H9 (cell line): ENCODE measurements at regions not wholly inside any gene's neighbourhood (a gene's known extent, or its start where the extent isn't known, plus 50 kb on each side); places are given as distances from the start of the nearest gene placed in this dataset.
"Not testable (repeated sequence)": the region's sequence is repeated elsewhere in the genome, so short reads cannot be mapped to it uniquely, and the experiment has no call there.

Source experiments
- DNase-seq: peaks from one replicate; pipeline ENCODE4 v3.0.0-alpha.2; 2017
- H2AFZ ChIP-seq: one replicate; pipeline ENCODE4 v1.6.1; 2013; ENCODE audit warnings: mild to moderate bottlenecking, low read length, control low read depth, moderate library complexity
- H2AK5ac ChIP-seq: 2 replicates; pipeline ENCODE4 v1.6.1; 2013; ENCODE audit warnings: low read length, control low read depth, mixed read lengths; ENCODE audit not compliant: insufficient read length
- H2BK120ac ChIP-seq: one replicate; pipeline ENCODE4 v1.6.1; 2013; ENCODE audit warnings: low read depth, mild to moderate bottlenecking, low read length, control low read depth, inconsistent platforms; ENCODE audit not compliant: poor library complexity, severe bottlenecking
- H2BK12ac ChIP-seq: 2 replicates; pipeline ENCODE4 v1.6.1; 2013; ENCODE audit warnings: low read length, control low read depth, mixed read lengths, low read depth; ENCODE audit not compliant: insufficient read length
- H2BK15ac ChIP-seq: 2 replicates; pipeline ENCODE4 v1.6.1; 2013; ENCODE audit warnings: low read depth, low read length, control low read depth
- H2BK20ac ChIP-seq: one replicate; pipeline ENCODE4 v1.6.1; 2013; ENCODE audit warnings: low read depth, mild to moderate bottlenecking, low read length, control low read depth, inconsistent platforms; ENCODE audit not compliant: poor library complexity, severe bottlenecking
- H2BK5ac ChIP-seq: 2 replicates; pipeline ENCODE4 v1.6.1; 2013; ENCODE audit warnings: low read length, control low read depth, mixed read lengths; ENCODE audit not compliant: insufficient read length
- H3K14ac ChIP-seq: 2 replicates; pipeline ENCODE4 v1.6.1; 2013; ENCODE audit warnings: low read length, control low read depth; ENCODE audit not compliant: insufficient read depth
- H3K18ac ChIP-seq: 2 replicates; pipeline ENCODE4 v1.6.1; 2013; ENCODE audit warnings: low read depth, mild to moderate bottlenecking, mixed read lengths, low read length, control low read depth; ENCODE audit not compliant: insufficient read length
- H3K23ac ChIP-seq: 2 replicates; pipeline ENCODE4 v1.6.1; 2013; ENCODE audit warnings: low read length, control low read depth, mixed read lengths, low read depth; ENCODE audit not compliant: insufficient read length
- H3K23me2 ChIP-seq: 2 replicates; pipeline ENCODE4 v1.6.1; 2013; ENCODE audit warnings: low read depth, mild to moderate bottlenecking, mixed read lengths, low read length, control low read depth; ENCODE audit not compliant: insufficient read length, poor library complexity, severe bottlenecking
- H3K27ac ChIP-seq: 2 replicates; pipeline ENCODE4 v1.5.1; 2013; ENCODE audit warnings: low read length, control low read depth, mixed read lengths, low read depth; ENCODE audit not compliant: insufficient read length
- H3K27me3 ChIP-seq: 2 replicates; pipeline ENCODE4 v1.6.1; 2013; ENCODE audit warnings: low read length, control low read depth, inconsistent platforms; ENCODE audit not compliant: insufficient read depth
- H3K4ac ChIP-seq: 2 replicates; pipeline ENCODE4 v1.6.1; 2013; ENCODE audit warnings: low read depth, mild to moderate bottlenecking, control low read depth, inconsistent platforms, low read length, moderate library complexity
- H3K4me1 ChIP-seq: 2 replicates; pipeline ENCODE4 v1.6.1; 2013; ENCODE audit warnings: low read length, control low read depth, inconsistent platforms; ENCODE audit not compliant: insufficient read depth
- H3K4me2 ChIP-seq: 2 replicates; pipeline ENCODE4 v1.6.1; 2013; ENCODE audit warnings: low read length, control low read depth, mixed read lengths; ENCODE audit not compliant: insufficient read length, insufficient read depth
- H3K56ac ChIP-seq: 2 replicates; pipeline ENCODE4 v1.6.1; 2013; ENCODE audit warnings: low read depth, mild to moderate bottlenecking, mixed read lengths, low read length, control low read depth; ENCODE audit not compliant: insufficient read length
- H3K79me1 ChIP-seq: 2 replicates; pipeline ENCODE4 v1.6.1; 2013; ENCODE audit warnings: low read depth, mild to moderate bottlenecking, moderate library complexity, low read length, control low read depth, inconsistent platforms; ENCODE audit not compliant: insufficient read depth, poor library complexity, severe bottlenecking
- H3K79me2 ChIP-seq: 2 replicates; pipeline ENCODE4 v1.6.1; 2013; ENCODE audit warnings: low read length, control low read depth, inconsistent platforms; ENCODE audit not compliant: insufficient read depth
- H3K9ac ChIP-seq: 2 replicates; pipeline ENCODE4 v1.6.1; 2013; ENCODE audit warnings: low read length, control low read depth, mixed read lengths; ENCODE audit not compliant: insufficient read length; ENCODE audit errors: extremely low read depth
- H3K9me3 ChIP-seq: one replicate; pipeline ENCODE4 v1.6.1; 2013; ENCODE audit warnings: low read depth, low read length, inconsistent platforms; ENCODE audit not compliant: control insufficient read depth
- H3T11ph ChIP-seq: one replicate; pipeline ENCODE4 v1.6.1; 2013; ENCODE audit warnings: mild to moderate bottlenecking, low read length, control low read depth, inconsistent platforms
- H4K20me1 ChIP-seq: one replicate; pipeline ENCODE4 v1.6.1; 2013; ENCODE audit not compliant: control insufficient read depth, insufficient read length, insufficient read depth
- H4K5ac ChIP-seq: 2 replicates; pipeline ENCODE4 v1.6.1; 2013; ENCODE audit warnings: low read depth, mild to moderate bottlenecking, mixed read lengths, low read length, control low read depth; ENCODE audit not compliant: insufficient read length
- H4K8ac ChIP-seq: replicated peaks from 2 replicates; pipeline ENCODE4 v1.6.1; 2013; ENCODE audit warnings: low read length, control low read depth, mixed read lengths, low read depth; ENCODE audit not compliant: insufficient read length
- H4K91ac ChIP-seq: 2 replicates; pipeline ENCODE4 v1.6.1; 2013; ENCODE audit warnings: low read depth, mild to moderate bottlenecking, moderate library complexity, mixed read lengths, low read length, control low read depth; ENCODE audit not compliant: insufficient read length
- H3K27ac Mint-ChIP-seq, 3 experiments: 2 replicates in 2 of 3; 3 replicates in 1 of 3; pipeline ENCODE4 v1.8.0; 2020 to 2021; ENCODE audit warnings: mixed read lengths in 3 of 3, mild to moderate bottlenecking in 1 of 3, moderate library complexity in 1 of 3
- H3K27me3 Mint-ChIP-seq: 2 replicates; pipeline ENCODE4 v1.8.0; 2021; ENCODE audit warnings: low read depth, mild to moderate bottlenecking, moderate library complexity, mixed read lengths
- H3K36me3 Mint-ChIP-seq, 3 experiments: 2 replicates in 2 of 3; 3 replicates in 1 of 3; pipeline ENCODE4 v1.8.0; 2020 to 2021; ENCODE audit warnings: low read depth in 3 of 3, mixed read lengths in 3 of 3; ENCODE audit not compliant: insufficient read depth in 1 of 3
- H3K4me1 Mint-ChIP-seq, 2 experiments: 2 replicates each; pipeline ENCODE4 v1.8.0; 2020; ENCODE audit warnings: mixed read lengths in 2 of 2
- H3K4me3 Mint-ChIP-seq, 2 experiments: 2 replicates in 1 of 2; 3 replicates in 1 of 2; pipeline ENCODE4 v1.8.0; 2020 to 2021; ENCODE audit warnings: mild to moderate bottlenecking in 2 of 2, mixed read lengths in 2 of 2, moderate library complexity in 1 of 2
- H3K9me3 Mint-ChIP-seq, 2 experiments: 2 replicates in 1 of 2; 3 replicates in 1 of 2; pipeline ENCODE4 v1.8.0; 2020; ENCODE audit warnings: mild to moderate bottlenecking in 2 of 2, mixed read lengths in 2 of 2, moderate library complexity in 1 of 2
- WGBS: extraction: QIAGEN DNeasy Blood & Tissue Kit; methylation state at CpG from one replicate; pipeline ENCODE4 v1.1.7; 2013; ENCODE audit warnings: missing lambda C conversion rate, low lambda C conversion rate, mixed read lengths; ENCODE audit not compliant: insufficient read length; ENCODE audit errors: extremely low coverage; 5-methylcytosine and 5-hydroxymethylcytosine counted together

DNA sequence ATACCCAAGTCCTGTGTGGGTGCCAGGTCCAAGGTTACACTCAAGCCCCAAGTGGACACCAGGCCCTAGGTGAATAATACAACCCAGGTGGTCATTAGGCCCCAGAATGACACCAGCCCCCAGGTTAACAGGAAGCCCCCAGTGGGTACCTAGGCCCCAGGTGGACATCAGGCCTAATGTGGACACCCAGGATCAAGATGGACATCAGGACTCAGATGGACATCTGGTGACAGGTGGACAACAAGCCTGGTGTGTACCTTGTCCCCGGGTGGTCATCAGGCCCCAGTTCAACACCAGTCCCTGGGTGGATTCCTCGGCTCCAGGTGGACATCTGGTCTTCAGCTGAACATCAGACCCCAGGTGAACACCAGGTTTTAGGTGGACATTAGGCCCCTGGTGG lies 1485.4 kb upstream of the TPTE start:
- H3K14ac ChIP-seq, DNase-seq, H4K8ac ChIP-seq, H3K4ac ChIP-seq, H2BK12ac ChIP-seq, H3K9me3 ChIP-seq, H3K4me3 Mint-ChIP-seq, H4K5ac ChIP-seq, H2BK120ac ChIP-seq, H3K4me1 ChIP-seq, H4K20me1 ChIP-seq, H3K23ac ChIP-seq, H3K56ac ChIP-seq, H3K27me3 ChIP-seq, H2AK5ac ChIP-seq, H3K9ac ChIP-seq, H3K79me2 ChIP-seq, H2BK20ac ChIP-seq, H3T11ph ChIP-seq, H3K23me2 ChIP-seq, H3K18ac ChIP-seq, H4K91ac ChIP-seq, H3K27me3 Mint-ChIP-seq, H2AFZ ChIP-seq, H2BK5ac ChIP-seq, H3K27ac ChIP-seq, H2BK15ac ChIP-seq, H3K79me1 ChIP-seq, H3K4me1 Mint-ChIP-seq, H3K36me3 Mint-ChIP-seq, H3K27ac Mint-ChIP-seq, H3K4me2 ChIP-seq: not testable (repeated sequence)
- H3K9me3 Mint-ChIP-seq: peaks cover 22 to 24% of the 10 kb centered on the region in 2 experiments
- WGBS: no CpG with 5 or more reads among the region's 2 CpGs

- not testable (repeated sequence) for H3K4me1 Mint-ChIP-seq, H3K18ac ChIP-seq, H2AK5ac ChIP-seq
Measured at GRCh38 chr21:9036966-9037587, 1484.3 kb upstream of the TPTE start.

More at GRCh38 chr21:9036966-9037587, 1484.3 kb upstream of the TPTE start:
- not testable (repeated sequence) for H2BK12ac ChIP-seq, H3K4me1 ChIP-seq, H3K56ac ChIP-seq, H3K27me3 ChIP-seq, H4K91ac ChIP-seq, H3K27ac ChIP-seq, H2BK20ac ChIP-seq, H3K23ac ChIP-seq, H3K4me3 Mint-ChIP-seq, H3K79me2 ChIP-seq, H3K4me2 ChIP-seq, H3K79me1 ChIP-seq, H3K9me3 ChIP-seq, H3K9ac ChIP-seq, H2BK15ac ChIP-seq, H4K8ac ChIP-seq, H4K20me1 ChIP-seq, H3K23me2 ChIP-seq, H4K5ac ChIP-seq, H3K14ac ChIP-seq, DNase-seq, H2AFZ ChIP-seq, H3K4ac ChIP-seq, H2BK5ac ChIP-seq, H2BK120ac ChIP-seq, H3T11ph ChIP-seq, H3K27ac Mint-ChIP-seq, H3K36me3 Mint-ChIP-seq, H3K27me3 Mint-ChIP-seq
- H3K9me3 Mint-ChIP-seq: peaks cover 18 to 19% of the 10 kb centered on the region in 2 experiments
- WGBS: no CpG with 5 or more reads among the region's 4 CpGs
